T-helper 1 cell treated with Interleukin-12 subunit alpha and Interleukin-12 subunit beta and Interleukin-4 antibody, amounts not matched to agents 30 ng/mL and 1 ng/mL, for 36 hours (primary cell): ENCODE measurements at regions not wholly inside any gene's neighbourhood (a gene's known extent, or its start where the extent isn't known, plus 50 kb on each side); places are given as distances from the start of the nearest gene placed in this dataset.
"Not testable (repeated sequence)": the region's sequence is repeated elsewhere in the genome, so short reads cannot be mapped to it uniquely, and the experiment has no call there.

Experiments
- intact Hi-C: fragments of 100-400 bp; cut with micrococcal nuclease; formaldehyde crosslinking; loops from one replicate; pipeline ENCODE4 v1.15.1; 2024

- intact Hi-C loops: no loop called here
Measured at GRCh38 chr15:38847666-38848065, 283.1 kb upstream of the RASGRP1 start.

DNA sequence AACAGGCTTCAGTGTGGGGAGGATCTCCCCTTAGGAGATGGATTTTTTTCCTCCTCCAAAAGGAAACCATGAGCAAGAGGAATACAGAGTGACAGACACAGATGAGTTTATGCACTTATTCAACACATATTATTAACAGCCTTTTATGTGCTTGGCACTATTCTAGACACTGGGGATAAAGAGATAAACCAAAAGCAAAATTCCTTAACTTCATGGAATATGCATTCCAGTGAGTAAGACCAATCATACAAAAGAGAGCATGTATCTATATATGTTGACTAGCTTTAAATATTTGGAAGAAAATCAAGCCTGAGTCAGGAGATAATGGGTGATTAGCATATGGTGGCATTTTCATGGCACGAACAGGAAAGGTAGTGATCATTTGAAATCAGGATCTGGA, 284.4 kb upstream of the RASGRP1 start:
- intact Hi-C loops: no loop called here

DNA sequence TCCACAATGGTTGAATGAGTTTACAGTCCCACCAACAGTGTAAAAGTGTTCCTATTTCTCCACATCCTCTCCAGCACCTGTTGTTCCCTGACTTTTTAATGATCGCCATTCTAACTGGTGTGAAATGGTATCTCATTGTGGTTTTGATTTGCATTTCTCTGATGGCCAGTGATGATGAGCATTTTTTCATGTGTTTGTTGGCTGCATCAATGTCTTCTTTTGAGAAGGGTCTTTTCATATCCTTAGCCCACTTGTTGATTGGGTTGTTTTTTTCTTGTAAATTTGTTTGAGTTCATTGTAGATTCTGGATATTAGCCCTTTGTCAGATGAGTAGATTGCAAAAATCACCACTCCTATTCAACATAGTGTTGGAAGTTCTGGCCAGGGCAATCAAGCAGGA, 287.6 kb upstream of the RASGRP1 start:
- intact Hi-C loops: not testable (repeated sequence)

DNA sequence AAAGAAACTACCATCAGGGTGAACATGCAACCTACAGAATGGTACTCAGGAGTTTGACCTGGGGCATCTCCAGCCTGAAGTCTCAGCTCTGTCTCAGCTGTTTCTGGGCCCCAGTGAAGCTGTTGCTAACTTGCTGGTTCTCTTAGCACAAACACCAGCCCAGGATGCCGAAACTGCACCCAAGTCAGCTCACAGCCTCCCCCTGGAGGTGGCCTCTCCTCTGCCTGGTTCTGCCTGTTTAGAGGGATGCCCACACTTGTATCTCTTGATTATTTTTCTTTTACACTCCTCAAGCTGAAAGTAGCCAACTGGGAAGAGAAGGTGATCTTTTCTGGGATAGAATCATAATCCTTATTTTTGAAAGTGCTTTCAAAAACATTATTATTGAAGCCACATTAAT, 289.0 kb upstream of the RASGRP1 start:
- intact Hi-C loops: loop anchor here (1.0 kb wide), 1 partner anchor 413 kb away; no protein-coding TSS in a partner anchor

DNA sequence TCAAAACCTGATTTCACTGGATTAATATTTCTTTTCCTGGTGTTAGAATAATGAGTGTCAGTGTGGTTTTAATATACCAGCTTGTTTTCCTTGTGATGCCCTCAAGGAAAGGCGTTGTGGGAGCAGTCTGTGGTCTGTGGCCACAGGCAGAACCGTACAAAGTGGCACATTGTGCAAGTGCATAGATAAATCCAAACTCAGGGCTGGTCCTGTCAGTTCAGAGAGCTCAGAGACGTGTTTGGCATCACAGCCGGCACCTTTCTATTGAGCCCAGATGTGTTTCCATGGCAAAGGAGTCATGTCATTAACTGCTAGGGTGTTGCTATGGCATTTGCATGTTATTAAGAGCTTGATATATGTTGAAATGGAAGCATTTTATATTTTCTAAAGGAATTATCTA, 289.9 kb upstream of the RASGRP1 start:
- intact Hi-C loops: no loop called here

GRCh38 chr15:38857814-38858213, 293.2 kb upstream of the RASGRP1 start:
- intact Hi-C loops: no loop called here

GRCh38 chr15:38859574-38859973, 295.0 kb upstream of the RASGRP1 start:
- intact Hi-C loops: no loop called here

DNA sequence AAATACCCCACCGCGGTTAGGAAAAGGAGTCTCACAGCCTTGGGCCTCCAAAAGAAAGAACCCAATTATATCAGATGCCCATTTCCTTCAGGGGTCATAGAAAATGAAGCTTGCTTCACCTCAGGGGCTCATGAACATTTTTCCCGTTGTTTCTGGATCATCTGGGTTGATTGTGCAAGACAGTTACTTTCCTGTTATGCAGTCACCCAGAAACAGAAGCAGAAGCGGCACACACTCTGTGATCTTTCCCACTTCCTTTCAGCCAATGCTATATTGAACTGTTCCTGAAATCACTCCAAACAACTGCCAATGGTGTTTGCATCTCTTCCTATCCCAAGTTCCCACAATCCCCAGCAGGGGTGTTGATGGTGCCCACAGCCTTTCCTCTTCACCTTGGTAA, 295.6 kb upstream of the RASGRP1 start:
- intact Hi-C loops: no loop called here

DNA sequence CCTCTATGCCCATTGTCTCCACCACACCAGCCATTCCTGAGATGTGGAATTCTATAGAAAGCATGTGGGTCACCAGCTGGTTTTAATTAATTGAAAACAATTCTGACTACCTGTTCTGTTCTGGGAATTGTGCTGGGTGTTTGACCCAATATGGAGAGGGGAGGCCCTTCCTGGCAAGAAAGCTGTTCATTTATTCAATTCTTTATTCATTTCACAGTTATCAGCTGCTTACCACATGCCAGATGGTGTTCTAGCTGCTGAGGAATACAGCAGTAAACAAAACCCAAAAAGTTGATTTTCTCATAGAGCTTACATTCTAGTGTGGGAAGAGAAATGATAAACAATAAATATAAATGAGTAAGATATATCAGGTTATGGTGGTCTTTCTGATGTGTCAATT, 296.1 kb upstream of the RASGRP1 start:
- intact Hi-C loops: no loop called here

DNA sequence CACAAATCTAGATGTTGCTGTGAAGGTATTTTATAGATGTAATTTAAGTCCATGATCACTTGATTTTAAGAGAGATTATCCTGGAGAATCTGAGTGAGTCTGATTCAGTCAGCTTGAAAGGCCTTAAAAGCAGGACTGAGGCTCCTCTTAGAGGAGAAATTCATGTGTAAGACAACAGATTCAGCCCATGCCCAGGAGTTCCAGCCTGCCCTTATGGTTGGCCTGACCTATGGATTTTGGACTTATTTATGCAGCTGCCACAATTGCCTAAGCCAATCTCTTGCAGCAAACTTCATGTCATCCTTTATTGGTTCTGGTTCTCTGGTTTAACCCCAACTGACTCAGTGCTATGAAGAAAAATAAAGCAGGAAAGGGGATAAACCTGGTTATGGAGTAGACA, 296.5 kb upstream of the RASGRP1 start:
- intact Hi-C loops: no loop called here

GRCh38 chr15:38862099-38862498, 297.5 kb upstream of the RASGRP1 start:
- intact Hi-C loops: no loop called here

DNA sequence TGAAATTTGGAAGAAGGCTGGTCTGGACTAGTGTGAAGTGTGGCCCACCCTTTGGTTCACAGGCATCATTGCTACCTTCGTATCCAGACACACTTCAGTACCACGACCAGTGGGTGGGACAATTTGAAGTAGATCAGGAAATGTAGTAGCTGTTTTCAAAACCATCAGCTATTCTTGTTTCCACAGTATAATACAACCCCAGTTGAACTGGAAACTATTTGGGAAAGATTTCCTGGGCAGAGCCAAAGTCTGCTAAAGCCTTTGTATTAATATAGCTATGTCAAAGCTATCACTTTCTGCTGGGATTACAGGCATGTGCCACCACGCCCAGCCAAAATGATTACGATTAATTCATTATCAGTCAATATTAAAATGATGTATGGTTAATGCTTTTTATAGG, 298.8 kb upstream of the RASGRP1 start:
- intact Hi-C loops: no loop called here

DNA sequence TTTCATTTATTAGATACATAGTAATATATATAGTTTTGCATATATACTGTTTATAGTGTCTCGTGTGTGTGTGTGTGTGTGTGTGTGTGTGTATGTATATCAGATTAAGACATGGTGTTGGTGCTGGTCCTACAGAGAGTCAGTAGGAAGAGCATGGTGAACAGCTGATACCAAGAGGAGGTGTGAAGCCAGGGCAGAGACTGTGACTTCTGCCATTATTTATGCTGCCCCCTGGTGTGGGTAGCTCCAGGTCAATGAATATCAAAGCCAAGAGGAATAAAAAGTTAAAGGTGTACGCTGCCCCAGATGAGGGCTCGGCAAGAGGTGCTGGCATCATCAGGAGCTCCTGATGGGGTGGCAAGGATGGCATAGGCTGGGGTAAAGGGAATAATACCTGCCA, 299.5 kb upstream of the RASGRP1 start:
- intact Hi-C loops: no loop called here

- intact Hi-C loops: no loop called here
Measured at GRCh38 chr15:38864827-38865581, 300.4 kb upstream of the RASGRP1 start.

GRCh38 chr15:38867556-38867955, 302.9 kb upstream of the RASGRP1 start:
- intact Hi-C loops: no loop called here

- intact Hi-C loops: no loop called here
Measured at GRCh38 chr15:38868326-38869114, 303.9 kb upstream of the RASGRP1 start.

DNA sequence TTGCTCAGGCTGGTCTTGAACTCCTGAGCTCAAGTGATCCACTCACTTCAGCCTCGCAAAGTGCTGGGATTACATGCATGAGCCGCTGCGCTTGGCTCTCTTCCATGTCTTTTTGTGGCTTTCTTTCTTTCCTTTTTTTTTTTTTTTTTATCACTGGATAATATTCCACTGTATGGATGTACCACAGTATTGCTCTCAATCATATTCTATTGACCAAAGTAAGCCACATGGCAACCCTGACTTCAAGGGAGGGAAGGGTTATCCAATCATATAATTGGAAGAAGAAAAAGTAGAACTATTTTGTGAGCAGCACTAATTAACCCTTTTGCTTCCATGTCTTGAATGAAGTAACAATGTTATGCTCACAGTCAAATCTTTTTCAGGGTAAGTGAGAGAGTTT, 307.0 kb upstream of the RASGRP1 start:
- intact Hi-C loops: no loop called here

DNA sequence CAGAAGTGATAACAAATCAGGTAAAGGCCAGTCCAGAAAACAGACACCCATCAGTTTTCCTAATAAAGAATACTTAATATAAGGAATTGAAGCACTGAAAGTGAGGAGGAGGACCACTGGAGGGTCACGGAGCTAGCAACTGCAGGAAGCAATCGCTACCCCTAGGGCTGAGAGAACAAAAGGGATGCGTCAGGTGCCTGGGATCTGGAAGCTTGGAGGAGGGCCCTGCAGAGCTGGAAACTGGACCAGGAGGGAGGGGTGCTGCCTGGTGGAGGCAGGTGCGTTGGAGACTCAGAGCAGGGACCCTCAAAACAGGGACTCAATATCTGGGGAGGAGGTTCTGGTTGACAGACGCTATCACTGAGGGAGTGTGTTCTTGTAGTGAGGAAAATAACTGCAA, 308.1 kb upstream of the RASGRP1 start:
- intact Hi-C loops: no loop called here

DNA sequence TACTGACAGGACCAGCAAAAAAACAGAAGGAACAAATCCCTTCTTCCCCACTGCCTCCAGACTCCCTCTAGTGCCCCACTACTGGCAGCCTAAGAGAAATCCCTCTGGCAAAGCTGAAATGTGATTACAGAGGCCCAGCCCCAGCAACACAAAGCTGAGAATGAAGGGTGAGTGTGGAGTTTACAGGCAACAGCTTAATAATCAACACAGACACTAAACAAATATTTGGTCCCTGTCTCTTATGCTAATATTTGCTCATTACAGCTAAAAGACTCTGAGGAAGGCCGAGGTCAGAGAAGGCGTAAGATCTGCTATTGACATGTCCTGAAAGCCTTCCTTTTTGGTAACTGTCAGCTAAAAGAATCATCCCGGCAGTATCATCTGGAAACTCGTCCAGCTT, 308.5 kb upstream of the RASGRP1 start:
- intact Hi-C loops: no loop called here

DNA sequence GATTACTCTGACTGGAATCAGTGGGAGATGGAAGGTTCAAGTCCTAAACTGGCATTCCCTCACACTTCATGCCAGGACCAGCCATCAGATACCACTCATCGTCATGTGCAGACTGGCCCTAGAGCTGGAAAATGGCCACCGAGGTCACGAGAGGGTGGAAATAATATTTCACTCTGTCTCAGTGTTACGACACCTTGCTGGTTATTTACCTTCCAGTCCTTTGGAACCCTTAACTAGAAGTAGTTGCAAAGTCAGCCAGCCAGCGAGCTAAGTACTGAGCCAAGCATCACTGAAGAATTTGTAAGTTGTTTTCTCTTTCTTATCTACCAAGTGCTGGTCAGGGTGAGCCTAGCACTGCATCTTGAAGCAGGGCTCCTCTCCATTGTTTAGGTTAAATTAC, 309.9 kb upstream of the RASGRP1 start:
- intact Hi-C loops: no loop called here

DNA sequence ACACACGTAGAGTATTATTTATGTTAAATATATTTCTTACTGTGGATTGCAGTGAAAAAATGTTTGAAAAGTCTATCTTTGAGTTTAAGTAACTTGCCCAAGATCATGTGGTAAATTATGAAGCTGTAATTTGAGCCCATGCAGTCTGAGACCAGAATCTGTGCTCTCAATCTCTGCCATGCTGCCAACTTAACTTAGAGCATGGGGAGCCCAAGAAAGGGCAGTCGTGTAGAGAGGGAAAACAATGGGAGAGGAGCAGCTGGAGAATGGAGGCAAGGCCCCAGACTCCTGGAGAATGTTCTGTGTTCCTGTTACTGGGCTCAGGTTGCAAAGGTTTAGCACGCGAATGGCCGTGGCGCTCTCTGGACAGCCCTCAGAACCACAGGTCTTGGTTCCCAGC, 311.6 kb upstream of the RASGRP1 start:
- intact Hi-C loops: no loop called here

DNA sequence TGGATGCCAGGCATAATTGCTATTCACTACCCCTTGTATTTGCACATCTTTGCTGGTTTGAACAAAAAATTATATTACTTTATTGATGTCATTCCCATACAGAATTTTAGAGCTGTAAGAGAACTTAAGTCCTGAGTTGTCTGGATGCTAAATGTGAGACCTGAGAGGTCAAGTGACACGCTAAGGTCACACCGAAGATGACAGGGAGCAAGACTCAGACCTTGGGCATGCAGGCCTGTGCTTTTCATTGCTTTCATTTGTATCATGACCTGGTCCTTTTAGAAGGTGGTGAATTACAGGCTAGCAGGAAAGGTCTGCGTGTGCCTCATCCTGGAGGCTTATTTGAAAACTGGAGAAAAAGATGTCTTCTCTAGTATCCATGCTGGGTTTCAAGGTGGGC, 312.0 kb upstream of the RASGRP1 start:
- intact Hi-C loops: no loop called here

DNA sequence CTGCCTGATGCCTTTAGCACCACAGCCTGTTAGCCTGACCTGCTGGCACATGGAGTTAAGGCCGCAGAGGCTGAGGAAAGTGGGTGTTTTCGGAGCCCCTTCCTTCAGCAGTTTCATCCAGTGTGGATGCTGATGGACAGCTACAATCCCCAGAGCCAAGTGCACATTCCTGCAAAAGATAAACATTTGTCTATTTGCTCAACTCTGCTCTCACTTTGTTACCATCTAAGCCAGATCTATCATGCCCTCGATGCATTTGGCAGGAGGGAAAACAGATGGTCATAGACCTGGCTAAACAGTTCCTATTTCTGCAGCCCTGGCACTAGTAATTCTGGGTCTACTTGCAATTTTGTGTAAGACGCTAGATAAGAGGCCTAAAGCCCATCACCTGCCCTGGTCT, 312.9 kb upstream of the RASGRP1 start:
- intact Hi-C loops: no loop called here
